ENCODE measurements at regions not wholly inside any gene's neighbourhood (a gene's known extent, or its start where the extent isn't known, plus 50 kb on each side); places are given as distances from the start of the nearest gene placed in this dataset.

GRCh38 chr5:123805300-123805699, 293.3 kb downstream of the CSNK1G3 start:
- no peak for TF ChIP-seq CTCF (conservative IDR thresholded peaks at IDR 0.05 in 1 of 2, IDR thresholded peaks at IDR 0.05 in 1 of 2; ENCODE audit: low read depth in 1 of 2, low read length in 2 of 2)
- TF ChIP-seq EZH2 (IDR thresholded peaks at IDR 0.05; ENCODE audit: low read length, missing control alignments): no peak

All from fibroblast of lung (primary cell).